Erythroblast (primary cell): ENCODE measurements at regions not wholly inside any gene's neighbourhood (a gene's known extent, or its start where the extent isn't known, plus 50 kb on each side); places are given as distances from the start of the nearest gene placed in this dataset.

ENCODE experiments used
- GATA1 ChIP-seq: IDR thresholded peaks from 2 replicates; pipeline ENCODE4 v1.6.1; 2011; ENCODE audit warnings: low read depth, mild to moderate bottlenecking, control low read depth, low read length, moderate library complexity
- POLR2A ChIP-seq: IDR thresholded peaks from 2 replicates; pipeline ENCODE4 v1.6.1; 2011; ENCODE audit warnings: mild to moderate bottlenecking, low read length

DNA sequence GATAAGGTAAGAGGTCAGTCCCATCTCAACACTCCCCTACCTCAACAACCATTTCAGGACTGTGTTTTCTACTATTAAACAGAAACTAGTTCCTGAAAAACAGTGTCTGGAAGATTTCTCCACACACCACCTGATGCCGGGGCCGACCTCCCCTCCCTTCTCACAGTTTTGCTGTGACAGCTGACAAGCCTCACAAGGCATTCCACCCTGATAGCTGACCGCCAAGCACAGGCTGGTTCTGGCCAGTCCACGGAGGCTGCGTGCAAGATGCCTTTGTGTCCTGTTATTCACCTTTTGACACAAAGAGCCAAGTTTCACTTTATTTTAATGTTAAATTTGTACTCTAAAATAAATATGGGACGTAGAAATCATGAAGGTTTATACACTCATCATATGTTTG, 758.6 kb downstream of the PDHA2 start:
- TF ChIP-seq POLR2A (no peak), GATA1 (no peak)
